MG63 (cell line): ENCODE measurements at regions not wholly inside any gene's neighbourhood (a gene's known extent, or its start where the extent isn't known, plus 50 kb on each side); places are given as distances from the start of the nearest gene placed in this dataset.
"Not testable (repeated sequence)": the region's sequence is repeated elsewhere in the genome, so short reads cannot be mapped to it uniquely, and the experiment has no call there.

ENCODE experiments used
- DNase-seq: peaks from one replicate; pipeline ENCODE4 v3.0.0-alpha.2; 2020
- H3K27me3 ChIP-seq: fragments of 250-450 bp; sonication (Bioruptor Pico); 2 replicates; pipeline ENCODE4 v1.5.1; 2020; ENCODE audit warnings: mild to moderate bottlenecking, moderate library complexity
- H3K36me3 ChIP-seq: fragments of 250-450 bp; sonication (Bioruptor Pico); 2 replicates; pipeline ENCODE4 v1.5.1; 2020; ENCODE audit warnings: mild to moderate bottlenecking, moderate library complexity
- H3K4me3 ChIP-seq: fragments of 250-450 bp; sonication (Bioruptor Pico); 2 replicates; pipeline ENCODE4 v1.5.1; 2020; ENCODE audit warnings: mild to moderate bottlenecking, moderate library complexity
- H3K9me3 ChIP-seq: fragments of 250-450 bp; sonication (Bioruptor Pico); 2 replicates; pipeline ENCODE4 v1.5.1; 2020; ENCODE audit warnings: mild to moderate bottlenecking, moderate library complexity

DNA sequence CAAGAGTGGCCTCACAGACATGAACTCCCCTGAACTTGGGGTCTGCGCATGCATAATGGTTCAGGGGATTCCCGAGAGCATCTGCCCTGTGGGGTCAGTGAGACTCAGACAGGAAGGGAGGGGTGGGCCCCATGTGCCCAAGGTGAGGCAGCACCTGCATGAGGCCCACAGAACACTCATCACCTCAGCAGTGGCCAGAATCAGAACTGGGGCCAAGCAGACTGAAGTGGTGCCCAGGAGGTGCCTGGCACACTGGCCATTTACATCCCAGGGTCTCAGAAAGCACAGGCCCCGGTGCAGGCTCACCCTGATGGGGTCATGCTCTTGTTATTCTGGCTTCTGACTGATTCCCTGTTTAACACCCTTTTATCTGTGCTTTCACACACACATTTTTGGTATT, 77.4 kb upstream of the C15orf39 start:
- not testable (repeated sequence) for H3K27me3 ChIP-seq, H3K4me3 ChIP-seq, DNase-seq, H3K9me3 ChIP-seq, H3K36me3 ChIP-seq

DNA sequence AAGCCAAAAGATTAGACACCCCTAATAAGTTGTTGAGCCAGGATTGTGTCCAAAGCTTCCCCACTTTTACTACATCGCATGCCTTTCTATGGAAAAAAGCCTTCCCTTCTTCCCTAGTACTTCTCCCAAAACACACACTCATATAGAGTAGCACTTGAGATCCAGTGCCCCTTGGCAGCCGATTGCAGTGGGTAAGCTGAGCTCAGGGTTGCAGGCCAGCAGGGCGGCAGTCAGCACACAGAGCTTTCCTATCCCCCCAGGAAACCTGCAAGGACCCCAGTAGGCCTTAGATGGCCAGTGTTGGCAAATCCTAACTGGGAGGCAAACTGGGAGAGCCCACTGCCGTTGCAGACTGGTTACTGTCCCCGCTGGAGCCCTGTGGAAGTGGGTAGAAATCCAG, 75.7 kb upstream of the C15orf39 start:
- H3K4me3 ChIP-seq = no peak overlapping the region
- H3K36me3 ChIP-seq = no peaks in the 10 kb centered on the region
- no peak for DNase-seq
- H3K9me3 ChIP-seq = peaks cover 5% of the 10 kb centered on the region; the same call in 1 of the 2 replicates
- H3K27me3 ChIP-seq = no peaks in the 10 kb centered on the region

DNA sequence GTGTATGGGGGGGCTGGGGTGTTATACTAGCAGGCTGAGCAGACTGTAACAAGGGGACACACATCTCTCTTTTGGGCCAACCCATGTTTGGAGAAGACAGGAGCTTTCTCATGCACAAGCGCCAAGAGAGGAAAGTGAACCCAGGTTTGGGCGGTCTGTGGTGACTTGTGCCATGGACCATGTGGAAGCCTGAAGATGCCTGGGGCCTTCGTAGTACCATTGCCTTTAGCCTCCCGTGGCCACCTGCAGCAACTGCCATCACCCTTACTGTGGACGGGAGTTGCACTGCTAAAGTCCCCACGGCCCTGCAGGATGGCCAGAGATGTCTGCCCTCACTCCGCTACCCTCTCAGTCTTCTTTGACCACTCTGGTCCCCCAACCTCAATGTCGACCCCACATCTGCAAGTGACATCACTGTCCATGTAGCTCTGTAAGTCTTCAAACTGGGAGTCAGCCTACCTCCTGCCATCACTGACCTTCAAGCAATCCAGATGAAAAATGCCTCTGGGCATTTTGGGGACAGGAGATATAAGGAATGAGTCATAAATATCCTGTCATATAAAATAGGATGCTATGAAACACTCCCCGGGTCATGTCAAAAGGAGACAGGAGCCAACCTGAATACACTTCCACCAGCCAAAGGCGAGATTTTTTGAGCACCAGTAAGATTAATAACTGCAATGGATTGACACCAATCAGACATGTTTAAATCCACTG, 74.7 kb upstream of the C15orf39 start:
- Histone ChIP-seq H3K9me3 (peaks cover 1% of the 10 kb centered on the region; the same call in 1 of the 2 replicates), H3K4me3 (no peak overlapping the region), H3K27me3 (no peaks in the 10 kb centered on the region), H3K36me3 (no peaks in the 10 kb centered on the region)
- DNase-seq = no peak

DNA sequence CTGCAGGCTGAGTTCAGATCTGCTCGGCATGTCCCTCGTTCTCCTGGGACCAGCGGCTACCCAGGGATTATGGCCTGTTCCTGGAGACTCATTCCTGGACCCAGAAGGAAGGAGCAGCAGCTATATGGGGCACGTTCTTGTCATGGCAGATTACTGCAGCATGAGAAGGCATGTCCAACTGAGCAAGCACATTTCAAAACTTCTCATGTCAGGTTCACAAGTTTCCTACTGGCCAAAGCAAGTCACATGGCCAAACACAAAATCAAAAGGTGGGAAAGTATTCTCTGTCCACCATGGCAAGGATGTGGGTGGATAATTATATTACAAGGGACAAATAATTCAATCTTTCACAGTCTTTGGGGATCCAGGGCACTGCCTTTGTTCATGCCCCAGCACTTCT, 71.9 kb upstream of the C15orf39 start:
- Histone ChIP-seq H3K9me3 (no peaks in the 10 kb centered on the region), H3K36me3 (no peaks in the 10 kb centered on the region), H3K27me3 (no peaks in the 10 kb centered on the region), H3K4me3 (no peak overlapping the region)
- DNase-seq = no peak

DNA sequence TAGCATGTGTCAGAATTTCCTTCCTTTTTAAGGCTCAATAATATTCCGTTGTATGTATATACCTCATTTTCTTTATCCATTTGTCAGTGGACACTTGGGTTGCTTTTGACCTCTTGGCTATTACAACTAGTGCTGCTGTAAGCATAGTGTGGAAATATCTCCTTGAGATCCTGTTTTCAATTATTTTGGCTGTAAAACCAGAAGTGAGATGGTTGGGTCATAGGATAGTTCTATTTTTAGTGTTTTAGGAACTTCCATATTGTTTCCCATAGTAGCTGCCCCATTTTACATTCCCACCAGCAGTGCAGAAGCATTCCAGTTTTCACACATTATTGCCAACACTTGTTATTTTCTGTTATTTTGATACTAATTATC, 70.4 kb upstream of the C15orf39 start:
- Histone ChIP-seq H3K27me3 (no peaks in the 10 kb centered on the region), H3K36me3 (no peaks in the 10 kb centered on the region), H3K4me3 (no peak overlapping the region), H3K9me3 (no peaks in the 10 kb centered on the region)
- DNase-seq = no peak

DNA sequence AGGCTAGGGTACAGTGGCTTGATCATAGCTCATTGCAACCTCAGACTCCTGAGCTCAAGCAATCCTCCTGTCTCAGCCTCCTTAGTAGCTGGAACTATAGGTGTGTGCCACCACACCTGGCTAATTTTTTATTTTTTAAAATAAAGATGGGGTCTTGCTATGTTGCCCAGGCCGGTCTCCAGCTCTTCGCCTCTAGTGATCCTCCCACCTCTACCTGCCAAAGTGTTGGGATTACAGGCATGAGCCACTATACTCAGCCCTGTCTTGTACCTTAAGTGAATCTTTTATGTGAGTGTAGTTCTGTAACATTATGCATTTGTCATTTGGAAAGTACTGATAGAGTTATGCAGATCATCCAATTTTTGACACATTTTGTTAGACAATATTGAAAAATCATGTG, 66.9 kb upstream of the C15orf39 start:
- Histone ChIP-seq H3K36me3 (no peaks in the 10 kb centered on the region), H3K9me3 (no peaks in the 10 kb centered on the region), H3K27me3 (no peaks in the 10 kb centered on the region), H3K4me3 (no peak overlapping the region)
- no peak for DNase-seq

DNA sequence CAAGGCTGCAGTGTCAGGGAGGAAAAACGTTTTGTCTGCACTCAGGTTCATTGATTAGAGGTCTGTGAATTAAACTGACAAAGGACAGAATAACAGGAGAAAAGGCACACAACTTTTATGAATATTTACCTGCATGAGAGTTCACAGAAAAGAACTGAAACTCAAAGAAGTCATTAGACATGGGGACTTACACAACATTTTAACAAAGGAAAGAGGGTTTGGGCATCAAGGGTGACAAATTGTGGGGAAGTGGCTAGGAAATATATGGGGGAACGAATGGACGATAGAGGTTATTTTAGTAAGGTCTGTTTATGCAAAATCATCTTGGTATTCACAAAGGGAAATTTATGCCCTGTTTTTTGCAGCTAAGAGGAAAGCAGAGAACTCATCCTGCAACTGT, 65.6 kb upstream of the C15orf39 start:
- no peak for DNase-seq
- no peaks in the 10 kb centered on the region for H3K27me3 ChIP-seq

DNA sequence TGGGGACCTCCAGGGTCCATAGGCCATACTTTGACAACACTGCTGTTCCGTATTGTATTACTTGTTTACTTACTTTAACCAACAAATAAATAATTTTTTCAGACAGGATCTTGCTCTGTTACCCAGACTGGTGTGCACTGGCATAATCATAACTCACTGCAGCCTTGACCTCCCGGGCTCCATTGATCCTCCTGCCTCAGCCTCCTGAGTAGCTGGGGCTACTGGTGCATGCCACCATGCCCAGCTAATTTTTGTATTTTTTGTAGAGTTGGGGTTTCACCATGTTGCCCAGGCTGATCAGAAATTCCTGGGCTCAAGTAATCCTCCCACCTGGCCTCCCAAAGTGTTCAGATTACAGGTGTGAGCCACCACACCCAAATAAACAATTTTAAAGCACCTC, 64.9 kb upstream of the C15orf39 start:
- DNase-seq = no peak
- H3K9me3 ChIP-seq = peaks cover 3% of the 10 kb centered on the region; the same call in 1 of the 2 replicates
- H3K36me3 ChIP-seq = no peaks in the 10 kb centered on the region
- H3K27me3 ChIP-seq = no peaks in the 10 kb centered on the region
- no peak overlapping the region for H3K4me3 ChIP-seq

More for the DNA sequence above, 65.6 kb upstream of the C15orf39 start:
- H3K9me3 ChIP-seq = peaks cover 3% of the 10 kb centered on the region; the same call in 1 of the 2 replicates
- no peak overlapping the region for H3K4me3 ChIP-seq
- H3K36me3 ChIP-seq = no peaks in the 10 kb centered on the region

DNA sequence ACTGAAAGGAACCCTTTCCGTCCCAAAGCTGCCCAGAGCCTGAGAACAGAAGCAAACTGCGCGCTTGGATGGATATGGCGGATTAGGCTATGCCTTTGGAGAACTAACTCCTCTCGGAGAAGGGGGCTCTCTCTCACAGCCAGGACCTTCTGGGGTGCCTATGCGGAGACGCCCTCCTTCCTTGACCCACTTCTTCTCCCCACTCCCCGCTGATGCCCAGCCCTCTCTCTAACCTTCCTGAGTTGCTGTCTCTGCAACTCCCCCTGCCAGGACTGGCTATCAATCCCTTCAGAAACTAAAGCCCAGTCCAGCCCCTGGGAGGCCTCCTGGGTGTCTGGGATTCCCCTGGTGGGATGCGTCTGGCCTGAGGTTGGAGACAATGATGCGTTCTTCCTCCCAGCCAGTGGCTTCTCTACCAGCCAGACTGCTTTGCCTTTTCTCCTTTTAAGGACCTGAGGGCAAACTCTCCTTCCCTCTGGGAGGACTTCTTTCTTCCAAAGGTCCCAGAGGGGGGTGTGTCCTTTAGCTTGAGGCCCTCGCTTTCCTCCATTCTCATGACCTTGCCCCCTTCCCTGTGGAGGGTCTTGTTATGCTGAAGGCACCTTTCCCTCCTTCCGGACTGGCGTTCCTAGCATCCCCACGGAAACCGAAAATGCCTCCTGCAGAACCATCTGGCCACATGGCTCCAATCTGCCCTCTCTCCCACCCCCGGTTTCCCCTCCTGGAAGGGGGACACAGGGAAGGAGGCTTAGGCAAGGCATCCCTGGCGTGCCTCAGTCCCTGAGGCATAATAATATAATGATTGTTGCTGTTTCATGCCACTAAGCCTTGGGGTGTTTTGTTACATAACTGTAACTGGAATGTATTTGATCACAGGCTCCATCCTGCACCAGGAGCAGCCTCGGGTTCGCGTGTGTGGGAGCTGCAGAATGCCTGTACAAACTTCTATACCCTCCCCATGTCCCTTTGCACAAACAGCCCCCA, 63.4 kb upstream of the C15orf39 start:
- DNase-seq = no peak
- H3K4me3 ChIP-seq = no peak overlapping the region
- H3K36me3 ChIP-seq = no peaks in the 10 kb centered on the region
- no peaks in the 10 kb centered on the region for H3K27me3 ChIP-seq
- H3K9me3 ChIP-seq = peaks cover 13% of the 10 kb centered on the region

DNA sequence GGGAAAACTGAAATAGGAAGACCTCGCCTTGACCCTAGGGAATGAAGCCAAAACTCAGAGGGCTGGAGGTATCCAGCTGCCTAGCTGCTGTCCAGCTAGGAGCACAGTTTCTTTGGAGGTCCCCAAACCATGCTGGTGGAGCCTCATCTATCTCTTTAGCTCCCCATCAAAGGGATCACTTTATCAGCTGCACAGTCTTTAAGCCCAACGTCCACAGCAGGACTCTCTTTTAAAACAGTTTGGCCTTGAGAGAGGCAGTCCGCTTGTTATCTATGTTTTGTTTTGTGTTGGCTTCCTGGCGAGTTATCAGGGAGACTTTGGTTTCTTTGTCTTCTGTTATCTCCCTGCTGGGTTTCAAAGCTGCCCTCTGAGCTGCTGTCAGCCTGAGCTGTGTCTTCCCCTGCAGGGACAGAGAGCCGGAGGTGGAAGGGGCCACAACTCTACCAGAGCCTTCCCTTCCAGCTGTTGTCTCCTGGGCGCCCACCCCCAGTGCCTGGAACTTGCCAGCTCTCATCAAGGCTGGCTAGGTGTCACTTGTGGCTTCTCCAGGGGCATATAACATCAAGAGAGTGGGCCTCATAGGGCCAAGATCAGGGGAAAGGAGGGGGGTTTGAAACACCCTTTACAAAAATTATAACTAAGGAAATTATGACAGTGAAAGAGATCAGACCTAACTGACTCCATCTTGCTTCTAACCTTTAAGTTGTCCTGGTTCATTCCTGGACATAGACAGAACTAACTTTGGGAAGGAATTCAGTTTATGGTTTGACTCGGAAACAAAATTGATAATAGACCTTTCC, 61.4 kb upstream of the C15orf39 start:
- H3K36me3 ChIP-seq = no peaks in the 10 kb centered on the region
- H3K4me3 ChIP-seq = no peak overlapping the region
- no peak for DNase-seq
- no peaks in the 10 kb centered on the region for H3K27me3 ChIP-seq
- H3K9me3 ChIP-seq = peaks cover 27% of the 10 kb centered on the region

DNA sequence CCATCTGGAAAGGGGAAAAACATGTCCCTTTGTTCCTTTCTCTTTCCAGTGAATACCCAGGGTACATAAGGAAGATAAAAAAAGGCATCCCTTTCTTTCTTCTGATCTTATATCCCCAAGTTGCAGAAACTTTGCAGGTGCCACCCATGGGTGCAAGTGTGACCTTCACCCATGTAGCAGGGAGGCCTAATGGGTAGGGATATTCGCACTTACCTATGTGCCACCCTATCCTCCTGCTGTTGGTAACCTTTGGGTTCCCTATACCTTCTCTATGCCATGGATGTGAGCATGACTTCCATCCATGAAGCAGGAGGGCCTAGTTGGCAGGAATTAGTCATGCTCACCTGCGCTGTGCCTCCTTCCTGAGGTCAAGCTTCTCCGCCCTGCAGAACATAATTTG, 59.2 kb upstream of the C15orf39 start:
- H3K9me3 ChIP-seq = peaks cover 27% of the 10 kb centered on the region
- no peak for DNase-seq
- H3K36me3 ChIP-seq = no peaks in the 10 kb centered on the region
- no peaks in the 10 kb centered on the region for H3K27me3 ChIP-seq
- no peak overlapping the region for H3K4me3 ChIP-seq

DNA sequence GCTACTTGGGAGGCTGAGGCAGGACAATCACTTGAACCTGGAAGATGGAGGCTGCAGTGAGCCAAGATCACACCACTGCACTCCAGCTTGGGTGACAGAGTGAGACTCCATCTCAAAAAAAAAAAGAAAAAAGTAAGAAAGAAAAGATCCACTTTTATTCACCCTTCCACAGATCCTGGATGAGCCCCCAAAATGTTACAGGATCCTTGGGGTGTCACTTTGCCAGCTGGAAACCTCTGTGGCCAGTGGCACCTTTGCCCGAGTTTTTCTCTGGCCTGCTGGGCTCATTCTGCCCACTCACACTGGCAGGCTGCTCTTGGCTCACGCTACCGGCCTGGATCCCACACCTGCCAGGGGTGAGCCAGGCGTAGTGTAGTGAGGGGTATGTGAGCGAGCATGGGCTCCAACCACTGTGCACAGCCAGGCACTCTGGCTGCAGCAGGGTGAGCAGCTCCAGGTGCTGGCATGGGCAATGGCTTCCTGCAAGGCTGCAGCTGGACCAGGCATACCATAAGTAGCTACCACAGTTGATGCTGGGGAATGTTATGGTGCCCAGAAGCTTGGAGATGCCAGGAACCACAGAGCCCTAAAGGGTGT, 57.8 kb upstream of the C15orf39 start:
- no peak overlapping the region for H3K4me3 ChIP-seq
- H3K9me3 ChIP-seq = peaks cover 27% of the 10 kb centered on the region
- no peaks in the 10 kb centered on the region for H3K36me3 ChIP-seq
- no peaks in the 10 kb centered on the region for H3K27me3 ChIP-seq
- no peak for DNase-seq

DNA sequence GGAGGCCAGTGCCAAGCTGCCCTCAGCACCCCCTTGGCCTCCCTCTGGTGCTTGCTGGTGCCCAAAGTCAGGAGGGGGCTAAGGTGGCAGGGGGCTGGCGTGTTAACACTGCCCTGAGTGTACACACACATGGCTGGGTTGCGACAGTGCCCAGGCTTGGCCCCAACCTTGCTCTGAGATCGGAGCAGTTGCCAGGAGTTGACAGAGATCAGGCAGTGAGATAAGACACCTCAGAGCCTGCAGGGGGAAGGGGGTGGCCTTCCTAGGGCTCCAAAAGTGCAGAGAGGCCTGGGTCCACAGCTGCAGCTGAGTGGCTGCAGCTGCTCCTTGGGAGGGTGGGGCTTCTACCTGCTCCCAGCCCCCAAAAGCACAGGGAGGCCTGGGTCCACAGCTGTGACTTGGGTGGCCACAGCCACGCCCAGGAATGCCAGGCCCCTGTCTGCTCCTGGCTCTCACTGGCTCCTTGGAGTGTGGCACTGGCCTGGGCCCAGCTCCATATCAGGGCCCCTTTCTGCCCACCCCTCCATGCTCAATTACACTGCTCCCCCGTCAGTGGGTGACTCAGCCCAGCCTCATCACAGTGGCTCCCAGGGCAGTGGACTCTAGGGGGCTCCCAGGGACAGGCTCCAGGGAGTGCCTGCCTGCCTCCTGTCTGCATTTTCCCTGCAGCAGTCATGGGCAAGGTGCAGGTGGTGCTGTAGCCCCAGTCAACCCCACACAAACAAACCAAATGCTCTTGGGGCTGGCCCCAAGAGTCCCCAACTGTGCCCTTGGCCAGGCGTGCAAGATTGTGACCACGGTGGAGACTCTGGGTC, 56.4 kb upstream of the C15orf39 start:
- no peaks in the 10 kb centered on the region for H3K36me3 ChIP-seq
- DNase-seq = no peak
- H3K4me3 ChIP-seq = no peak overlapping the region
- no peaks in the 10 kb centered on the region for H3K27me3 ChIP-seq
- peaks cover 29% of the 10 kb centered on the region for H3K9me3 ChIP-seq

DNA sequence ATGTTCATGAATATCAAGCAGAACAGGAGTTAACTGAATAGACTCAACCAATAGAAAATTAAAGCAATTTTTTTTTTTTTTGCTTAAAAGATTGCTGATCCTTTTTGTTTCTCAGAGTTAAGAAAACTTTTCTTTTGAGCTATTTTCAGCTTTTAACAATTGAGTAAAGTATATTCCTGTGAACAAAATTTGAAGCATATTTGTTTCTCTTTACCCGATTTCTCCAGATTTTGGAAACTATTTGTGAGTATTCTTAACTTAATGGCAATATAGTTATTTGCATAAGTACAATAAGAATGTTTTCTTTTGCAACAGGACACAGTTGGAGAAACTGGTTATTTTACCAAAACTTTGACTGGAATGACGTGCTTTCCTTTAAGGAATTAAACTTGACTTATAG, 53.4 kb upstream of the C15orf39 start:
- peaks cover 16% of the 10 kb centered on the region for H3K9me3 ChIP-seq
- no peak overlapping the region for H3K4me3 ChIP-seq
- H3K36me3 ChIP-seq = no peaks in the 10 kb centered on the region
- no peak for DNase-seq
- H3K27me3 ChIP-seq = no peaks in the 10 kb centered on the region

DNA sequence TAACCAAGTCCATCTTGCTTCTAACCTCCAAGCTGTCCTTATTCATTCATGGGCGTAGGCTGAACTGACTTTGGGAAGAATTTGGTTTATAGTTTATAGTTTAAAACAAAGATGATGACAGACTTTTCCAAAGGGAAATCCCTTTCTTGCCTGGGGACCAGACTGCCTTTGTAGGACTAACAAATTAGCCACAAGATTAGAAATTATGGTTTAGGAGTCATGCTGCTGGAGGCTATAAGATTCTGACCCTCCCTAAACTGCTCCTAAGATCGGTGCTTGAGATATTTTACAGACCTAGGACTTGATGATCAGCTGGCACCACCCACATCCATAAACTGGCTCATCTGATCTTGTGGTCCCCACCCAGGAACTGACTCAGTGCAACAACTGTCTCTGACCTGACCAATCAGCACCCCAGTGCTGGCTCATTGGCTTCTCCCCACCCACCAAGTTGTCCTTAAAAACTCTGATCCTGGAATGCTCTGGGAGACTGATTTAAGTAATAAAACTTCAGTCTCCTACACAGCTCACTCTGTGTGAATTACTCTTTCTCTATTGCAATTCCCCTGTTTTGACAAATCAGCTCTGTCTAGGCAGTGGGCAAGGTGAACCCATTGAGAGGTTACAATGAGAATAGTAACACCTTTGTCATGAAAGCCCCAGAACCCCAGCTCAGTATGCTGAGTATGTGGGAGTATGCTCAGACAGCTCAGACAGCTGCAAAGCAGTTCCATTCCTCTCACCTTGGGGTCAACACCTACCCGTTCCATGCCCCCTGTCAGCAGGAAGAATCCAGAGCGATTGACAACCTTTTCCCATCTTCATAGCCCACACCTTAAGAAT, 51.6 kb upstream of the C15orf39 start:
- no peak overlapping the region for H3K4me3 ChIP-seq

More for the DNA sequence above, 51.6 kb upstream of the C15orf39 start:
- no peaks in the 10 kb centered on the region for H3K27me3 ChIP-seq
- H3K9me3 ChIP-seq = peaks cover 3% of the 10 kb centered on the region
- peak; percentile 41 for DNase-seq
- no peaks in the 10 kb centered on the region for H3K36me3 ChIP-seq
